ENCODE measurements at regions not wholly inside any gene's neighbourhood (a gene's known extent, or its start where the extent isn't known, plus 50 kb on each side); places are given as distances from the start of the nearest gene placed in this dataset.

DNA sequence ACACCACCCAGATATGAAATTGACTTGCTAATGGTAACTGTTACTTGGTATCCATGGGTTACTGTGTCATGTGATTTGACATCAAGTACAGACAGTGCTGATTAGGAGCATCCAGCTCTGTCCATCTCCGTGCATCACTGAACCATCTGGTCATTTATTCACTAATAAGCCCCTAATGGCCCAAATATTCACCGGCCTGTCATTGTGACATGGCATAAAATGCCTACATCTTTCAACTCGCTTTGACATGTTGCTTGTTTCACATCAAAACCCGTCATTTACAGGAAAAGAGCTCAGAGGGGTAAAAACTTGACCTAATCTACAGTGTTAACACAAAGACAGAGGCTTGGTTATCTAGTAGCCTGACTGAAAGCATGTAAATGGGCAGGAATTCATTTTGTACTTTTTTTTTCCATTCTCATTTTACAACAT lies 308.9 kb upstream of the ATP5MC3 start:
- H3K4me1 ChIP-seq (ENCODE audit: insufficient read depth, low read length, poor library complexity, severe bottlenecking), result no peaks in the 10 kb centered on the region
- DNase-seq (ENCODE audit: low spot score), result no peak
- no peak overlapping the region for H3K27ac ChIP-seq (ENCODE audit: low read depth, low read length, poor library complexity, severe bottlenecking)
- POLR2A ChIA-PET (ENCODE audit: low non-redundant PET), result no interaction called here
- no peak for TF ChIP-seq EZH2 (IDR thresholded peaks at IDR 0.05; ENCODE audit: borderline replicate concordance, low read depth, low read length, poor library complexity, severe bottlenecking)
- TF ChIP-seq, protein P1, sequence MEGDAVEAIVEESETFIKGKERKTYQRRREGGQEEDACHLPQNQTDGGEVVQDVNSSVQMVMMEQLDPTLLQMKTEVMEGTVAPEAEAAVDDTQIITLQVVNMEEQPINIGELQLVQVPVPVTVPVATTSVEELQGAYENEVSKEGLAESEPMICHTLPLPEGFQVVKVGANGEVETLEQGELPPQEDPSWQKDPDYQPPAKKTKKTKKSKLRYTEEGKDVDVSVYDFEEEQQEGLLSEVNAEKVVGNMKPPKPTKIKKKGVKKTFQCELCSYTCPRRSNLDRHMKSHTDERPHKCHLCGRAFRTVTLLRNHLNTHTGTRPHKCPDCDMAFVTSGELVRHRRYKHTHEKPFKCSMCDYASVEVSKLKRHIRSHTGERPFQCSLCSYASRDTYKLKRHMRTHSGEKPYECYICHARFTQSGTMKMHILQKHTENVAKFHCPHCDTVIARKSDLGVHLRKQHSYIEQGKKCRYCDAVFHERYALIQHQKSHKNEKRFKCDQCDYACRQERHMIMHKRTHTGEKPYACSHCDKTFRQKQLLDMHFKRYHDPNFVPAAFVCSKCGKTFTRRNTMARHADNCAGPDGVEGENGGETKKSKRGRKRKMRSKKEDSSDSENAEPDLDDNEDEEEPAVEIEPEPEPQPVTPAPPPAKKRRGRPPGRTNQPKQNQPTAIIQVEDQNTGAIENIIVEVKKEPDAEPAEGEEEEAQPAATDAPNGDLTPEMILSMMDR (conservative IDR thresholded peaks at IDR 0.05; ENCODE audit: low read depth, low read length), result no peak
- no peak overlapping the region for H3K4me3 ChIP-seq (ENCODE audit: low read depth, low read length, poor library complexity, severe bottlenecking)
- CTCF ChIA-PET, result no interaction called here
- no peaks in the 10 kb centered on the region for H3K36me3 ChIP-seq (ENCODE audit: insufficient read depth, low read length, poor library complexity, severe bottlenecking)
- intact Hi-C loops (cut with micrococcal nuclease; ENCODE audit: unreplicated experiment), result no loop called here
- H3K9me3 ChIP-seq (ENCODE audit: low read depth, low read length, poor library complexity, severe bottlenecking), result peaks cover 5% of the 10 kb centered on the region
- BruUV-seq (replicated peaks), result no TSS peak
- H3K27me3 ChIP-seq (replicated peaks; ENCODE audit: insufficient read depth, low read depth, low read length, poor library complexity), result no peaks in the 10 kb centered on the region

DNA sequence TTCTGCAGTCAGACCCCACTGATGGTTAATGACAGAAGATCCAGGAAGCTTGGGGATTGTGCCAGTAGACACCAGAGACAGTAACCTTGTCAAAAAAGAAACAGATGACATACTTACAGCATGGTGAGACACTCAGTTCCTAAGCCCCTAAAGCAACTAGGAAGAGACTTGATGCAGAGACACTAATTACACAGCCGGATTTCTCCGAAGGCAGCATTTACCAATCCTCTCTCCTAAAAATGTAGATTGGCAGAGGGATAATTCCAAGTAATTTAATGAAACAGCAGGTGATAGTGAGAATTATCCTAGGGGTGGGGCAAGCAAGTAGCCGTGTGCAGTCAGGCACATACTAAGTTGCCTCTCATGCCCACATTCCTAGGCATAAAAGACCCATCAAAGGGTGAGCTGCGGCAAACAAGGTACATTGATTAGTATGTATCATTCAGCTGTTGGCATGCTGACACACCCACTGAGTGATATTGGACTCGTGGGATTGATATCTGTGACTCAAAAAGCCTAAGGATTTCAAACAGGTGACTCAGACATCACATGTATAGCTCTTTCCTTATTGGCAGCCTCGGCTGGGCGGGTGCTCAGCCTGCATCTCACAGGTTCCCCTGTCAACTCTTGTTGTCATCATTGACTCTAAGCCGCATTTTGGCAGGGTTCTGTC lies 296.7 kb upstream of the ATP5MC3 start:
- intact Hi-C loops (cut with micrococcal nuclease; ENCODE audit: unreplicated experiment), result no loop called here
- POLR2A ChIA-PET (ENCODE audit: low non-redundant PET), result no interaction called here
- CTCF ChIA-PET, result no interaction called here
- no peak overlapping the region for H3K4me3 ChIP-seq (ENCODE audit: low read depth, low read length, poor library complexity, severe bottlenecking)
- BruUV-seq (replicated peaks), result no TSS peak
- TF ChIP-seq, protein P1 (conservative IDR thresholded peaks at IDR 0.05; ENCODE audit: low read depth, low read length), result no peak
- no peak for TF ChIP-seq EZH2 (IDR thresholded peaks at IDR 0.05; ENCODE audit: borderline replicate concordance, low read depth, low read length, poor library complexity, severe bottlenecking)
- no peaks in the 10 kb centered on the region for H3K9me3 ChIP-seq (ENCODE audit: low read depth, low read length, poor library complexity, severe bottlenecking)
- no peak for DNase-seq (ENCODE audit: low spot score)
- no peaks in the 10 kb centered on the region for H3K4me1 ChIP-seq (ENCODE audit: insufficient read depth, low read length, poor library complexity, severe bottlenecking)
- no peaks in the 10 kb centered on the region for H3K36me3 ChIP-seq (ENCODE audit: insufficient read depth, low read length, poor library complexity, severe bottlenecking)
- H3K27ac ChIP-seq (ENCODE audit: low read depth, low read length, poor library complexity, severe bottlenecking), result no peak overlapping the region
- H3K27me3 ChIP-seq (replicated peaks; ENCODE audit: insufficient read depth, low read depth, low read length, poor library complexity), result no peaks in the 10 kb centered on the region

DNA sequence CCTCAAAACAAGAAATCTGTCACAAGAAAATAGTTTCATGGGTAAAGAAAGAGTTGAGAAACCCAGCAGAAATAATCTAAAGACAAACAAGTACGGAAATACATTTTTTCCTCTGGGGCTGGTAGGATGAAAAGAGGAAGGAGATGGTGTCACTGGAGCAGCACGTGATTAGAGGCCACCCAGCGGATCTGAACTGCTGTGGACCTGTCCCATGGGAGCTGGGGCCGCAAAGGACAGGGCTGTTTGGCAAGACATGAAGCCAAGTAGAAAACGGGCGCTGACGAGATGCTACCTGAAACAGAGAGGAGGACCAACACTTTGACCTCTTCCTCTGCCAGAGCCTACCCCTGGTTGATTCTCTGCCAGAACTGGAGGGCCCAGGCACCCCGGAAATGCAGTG lies 295.4 kb upstream of the ATP5MC3 start:
- intact Hi-C loops (cut with micrococcal nuclease; ENCODE audit: unreplicated experiment), result no loop called here
- no peaks in the 10 kb centered on the region for H3K4me1 ChIP-seq (ENCODE audit: insufficient read depth, low read length, poor library complexity, severe bottlenecking)
- no peaks in the 10 kb centered on the region for H3K27me3 ChIP-seq (replicated peaks; ENCODE audit: insufficient read depth, low read depth, low read length, poor library complexity)
- POLR2A ChIA-PET (ENCODE audit: low non-redundant PET), result no interaction called here
- BruUV-seq (replicated peaks), result no TSS peak
- no peak for DNase-seq (ENCODE audit: low spot score)
- TF ChIP-seq EZH2 (IDR thresholded peaks at IDR 0.05; ENCODE audit: borderline replicate concordance, low read depth, low read length, poor library complexity, severe bottlenecking), result no peak
- TF ChIP-seq, protein P1 (conservative IDR thresholded peaks at IDR 0.05; ENCODE audit: low read depth, low read length), result no peak
- H3K9me3 ChIP-seq (ENCODE audit: low read depth, low read length, poor library complexity, severe bottlenecking), result no peaks in the 10 kb centered on the region
- no peak overlapping the region for H3K4me3 ChIP-seq (ENCODE audit: low read depth, low read length, poor library complexity, severe bottlenecking)
- H3K27ac ChIP-seq (ENCODE audit: low read depth, low read length, poor library complexity, severe bottlenecking), result no peak overlapping the region
- no peaks in the 10 kb centered on the region for H3K36me3 ChIP-seq (ENCODE audit: insufficient read depth, low read length, poor library complexity, severe bottlenecking)
- CTCF ChIA-PET, result no interaction called here

Measured in A673 (cell line).